Progenitor cell of endocrine pancreas (in vitro differentiated cells): ENCODE measurements at regions not wholly inside any gene's neighbourhood (a gene's known extent, or its start where the extent isn't known, plus 50 kb on each side); places are given as distances from the start of the nearest gene placed in this dataset.
"Not testable (repeated sequence)": the region's sequence is repeated elsewhere in the genome, so short reads cannot be mapped to it uniquely, and the experiment has no call there.

Experiments
- DNase-seq: peaks from one replicate; pipeline ENCODE4 v3.0.0; 2021; ENCODE audit warnings: low spot score; ENCODE audit not compliant: unreplicated experiment
- H3K27ac Mint-ChIP-seq: 2 replicates; pipeline ENCODE4 v1.8.0; 2021; ENCODE audit warnings: mild to moderate bottlenecking, moderate library complexity, mixed read lengths
- H3K27me3 Mint-ChIP-seq: 2 replicates; pipeline ENCODE4 v1.8.0; 2021; ENCODE audit warnings: mixed read lengths
- H3K36me3 Mint-ChIP-seq: 2 replicates; pipeline ENCODE4 v1.8.0; 2022; ENCODE audit warnings: mixed read lengths; ENCODE audit not compliant: insufficient read depth
- H3K4me1 Mint-ChIP-seq: 2 replicates; pipeline ENCODE4 v1.8.0; 2021; ENCODE audit warnings: low read depth, mixed read lengths
- H3K4me3 Mint-ChIP-seq: 2 replicates; pipeline ENCODE4 v1.8.0; 2021; ENCODE audit warnings: low read depth, mild to moderate bottlenecking, moderate library complexity, mixed read lengths
- H3K9me3 Mint-ChIP-seq: 2 replicates; pipeline ENCODE4 v1.8.0; 2021; ENCODE audit warnings: low read depth, mixed read lengths
- CTCF ChIP-seq: fragments of 200-600 bp; sonication (generic); IDR thresholded peaks from one replicate; pipeline ENCODE4 v1.5.0; 2021; ENCODE audit warnings: antibody characterized with exemption, mild to moderate bottlenecking; ENCODE audit not compliant: unreplicated experiment

- no peak for TF ChIP-seq CTCF
- no peaks in the 10 kb centered on the region for H3K36me3 Mint-ChIP-seq
- no peaks in the 10 kb centered on the region for H3K27me3 Mint-ChIP-seq
- DNase-seq, result no peak
- H3K27ac Mint-ChIP-seq, result peak overlapping the region; percentile 68
- no peaks in the 10 kb centered on the region for H3K4me1 Mint-ChIP-seq
- no peaks in the 10 kb centered on the region for H3K9me3 Mint-ChIP-seq
- no peak overlapping the region for H3K4me3 Mint-ChIP-seq
These were observed 59.6 kb upstream of the MAN2A1 start for GRCh38 chr5:109630093-109630492.

- TF ChIP-seq CTCF, result no peak
- Mint-ChIP-seq H3K36me3 (no peaks in the 10 kb centered on the region), H3K4me3 (no peak overlapping the region), H3K4me1 (no peaks in the 10 kb centered on the region), H3K9me3 (no peaks in the 10 kb centered on the region), H3K27ac (no peak overlapping the region), H3K27me3 (no peaks in the 10 kb centered on the region)
- DNase-seq, result no peak
These were observed 61.1 kb upstream of the MAN2A1 start for GRCh38 chr5:109628591-109628990.

GRCh38 chr5:109621266-109621665 is 68.5 kb upstream of the MAN2A1 start:
- H3K27me3 Mint-ChIP-seq, H3K4me3 Mint-ChIP-seq, H3K4me1 Mint-ChIP-seq, H3K27ac Mint-ChIP-seq, H3K9me3 Mint-ChIP-seq, DNase-seq, H3K36me3 Mint-ChIP-seq: not testable (repeated sequence)

GRCh38 chr5:109620651-109621050 is 69.1 kb upstream of the MAN2A1 start:
- no peaks in the 10 kb centered on the region for H3K4me1 Mint-ChIP-seq
- no peak overlapping the region for H3K27ac Mint-ChIP-seq
- no peaks in the 10 kb centered on the region for H3K27me3 Mint-ChIP-seq
- TF ChIP-seq CTCF, result no peak
- no peaks in the 10 kb centered on the region for H3K36me3 Mint-ChIP-seq
- H3K4me3 Mint-ChIP-seq, result no peak overlapping the region
- no peak for DNase-seq
- no peaks in the 10 kb centered on the region for H3K9me3 Mint-ChIP-seq

GRCh38 chr5:109619606-109620005 is 70.1 kb upstream of the MAN2A1 start:
- Mint-ChIP-seq H3K27me3 (no peaks in the 10 kb centered on the region), H3K36me3 (no peaks in the 10 kb centered on the region), H3K4me3 (no peak overlapping the region), H3K9me3 (no peaks in the 10 kb centered on the region), H3K4me1 (no peaks in the 10 kb centered on the region), H3K27ac (no peak overlapping the region)
- no peak for TF ChIP-seq CTCF
- DNase-seq, result no peak

GRCh38 chr5:109619021-109619460 is 70.7 kb upstream of the MAN2A1 start:
- no peaks in the 10 kb centered on the region for H3K4me1 Mint-ChIP-seq
- no peak for TF ChIP-seq CTCF
- no peak for DNase-seq
- no peaks in the 10 kb centered on the region for H3K9me3 Mint-ChIP-seq
- H3K27ac Mint-ChIP-seq, result no peak overlapping the region
- H3K36me3 Mint-ChIP-seq, result no peaks in the 10 kb centered on the region
- no peak overlapping the region for H3K4me3 Mint-ChIP-seq
- H3K27me3 Mint-ChIP-seq, result no peaks in the 10 kb centered on the region
